Ascending aorta (tissue), 2 donors: ENCODE measurements at regions not wholly inside any gene's neighbourhood (a gene's known extent, or its start where the extent isn't known, plus 50 kb on each side); places are given as distances from the start of the nearest gene placed in this dataset.

ENCODE experiments used
- DNase-seq, 2 donors: peaks; one replicate each; pipeline ENCODE4 v3.0.0-alpha.2; 2019; ENCODE audit warnings: low spot score in 2 of 2
- H3K27ac ChIP-seq, 2 donors: fragments of 200-600 bp; sonication (generic); one replicate each; pipeline ENCODE4 v1.5.1; 2016 to 2017; ENCODE audit warnings: mild to moderate bottlenecking in 1 of 2
- H3K27me3 ChIP-seq: fragments of 200-600 bp; sonication (generic); one replicate; pipeline ENCODE4 v1.5.1; 2017
- H3K36me3 ChIP-seq, 2 donors: fragments of 200-600 bp; sonication (generic); one replicate each; pipeline ENCODE4 v1.5.1; 2016
- H3K4me1 ChIP-seq, 2 donors: fragments of 200-600 bp; sonication (generic); one replicate each; pipeline ENCODE4 v1.5.1; 2016 to 2017; ENCODE audit warnings: mild to moderate bottlenecking in 1 of 2
- H3K4me3 ChIP-seq, 2 donors: fragments of 200-600 bp; sonication (generic); one replicate each; pipeline ENCODE4 v1.5.1; 2016 to 2017; ENCODE audit warnings: mild to moderate bottlenecking in 1 of 2
- H3K9me3 ChIP-seq, 2 donors: fragments of 200-600 bp; sonication (generic); one replicate each; pipeline ENCODE4 v1.5.1; 2016
- intact Hi-C: fragments of 100-400 bp; cut with DNase I; formaldehyde crosslinking; loops from one replicate; pipeline ENCODE4 v1.15.1; 2023
- TF ChIP-seq, protein P1 (sequence below), 3 experiments: fragments of 200-600 bp in 2 of 3; fragments of 450-650 bp in 1 of 3; sonication (generic) in 2 of 3; IDR thresholded peaks; one replicate each; pipeline ENCODE4 v1.5.1; 2016 to 2019; ENCODE audit warnings: antibody characterized with exemption in 3 of 3, mild to moderate bottlenecking in 1 of 3, moderate library complexity in 1 of 3

DNA sequence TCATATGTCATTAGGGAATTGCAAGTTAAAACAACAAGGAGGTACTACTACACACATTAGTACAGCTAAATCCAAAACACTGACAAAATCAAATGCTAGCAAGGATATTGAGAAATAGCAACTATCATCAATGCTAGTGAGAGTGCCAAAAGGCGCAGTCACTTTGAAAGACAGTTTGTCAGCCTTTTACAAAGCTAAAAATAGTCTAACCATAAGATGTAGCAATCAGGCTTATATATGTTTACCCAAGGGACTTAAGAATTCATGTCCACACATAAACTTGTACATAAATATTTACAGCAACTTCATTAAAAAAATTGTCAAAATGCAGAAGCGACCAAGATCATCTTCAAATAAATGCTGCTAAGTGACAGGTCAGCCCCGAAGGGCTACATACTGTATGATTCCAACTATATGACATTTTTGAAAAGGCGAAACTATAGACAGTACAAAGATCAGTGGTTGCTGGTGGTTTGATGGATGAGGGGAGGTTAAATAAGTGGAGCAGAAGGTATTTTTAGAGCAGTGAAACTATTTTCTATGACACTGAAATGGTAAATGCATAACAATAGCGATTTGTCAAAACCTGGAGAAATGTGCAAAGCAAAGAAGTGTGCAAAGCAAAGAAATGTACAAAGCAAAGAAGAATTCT lies 704.8 kb downstream of the ARAP2 start:
- Histone ChIP-seq H3K4me3 (no peak overlapping the region), H3K36me3 (no peaks in the 10 kb centered on the region), H3K27ac (no peak overlapping the region), H3K27me3 (no peaks in the 10 kb centered on the region), H3K4me1 (no peaks in the 10 kb centered on the region), H3K9me3 (no peaks in the 10 kb centered on the region)
- TF ChIP-seq, protein P1, sequence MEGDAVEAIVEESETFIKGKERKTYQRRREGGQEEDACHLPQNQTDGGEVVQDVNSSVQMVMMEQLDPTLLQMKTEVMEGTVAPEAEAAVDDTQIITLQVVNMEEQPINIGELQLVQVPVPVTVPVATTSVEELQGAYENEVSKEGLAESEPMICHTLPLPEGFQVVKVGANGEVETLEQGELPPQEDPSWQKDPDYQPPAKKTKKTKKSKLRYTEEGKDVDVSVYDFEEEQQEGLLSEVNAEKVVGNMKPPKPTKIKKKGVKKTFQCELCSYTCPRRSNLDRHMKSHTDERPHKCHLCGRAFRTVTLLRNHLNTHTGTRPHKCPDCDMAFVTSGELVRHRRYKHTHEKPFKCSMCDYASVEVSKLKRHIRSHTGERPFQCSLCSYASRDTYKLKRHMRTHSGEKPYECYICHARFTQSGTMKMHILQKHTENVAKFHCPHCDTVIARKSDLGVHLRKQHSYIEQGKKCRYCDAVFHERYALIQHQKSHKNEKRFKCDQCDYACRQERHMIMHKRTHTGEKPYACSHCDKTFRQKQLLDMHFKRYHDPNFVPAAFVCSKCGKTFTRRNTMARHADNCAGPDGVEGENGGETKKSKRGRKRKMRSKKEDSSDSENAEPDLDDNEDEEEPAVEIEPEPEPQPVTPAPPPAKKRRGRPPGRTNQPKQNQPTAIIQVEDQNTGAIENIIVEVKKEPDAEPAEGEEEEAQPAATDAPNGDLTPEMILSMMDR (IDR thresholded peaks at IDR 0.05), result no peak
- intact Hi-C loops, result no loop called here
- DNase-seq, result no peak

GRCh38 chr4:35541146-35541887 lies 703.0 kb downstream of the ARAP2 start:
- no peak overlapping the region for H3K4me3 ChIP-seq
- H3K36me3 ChIP-seq, result no peaks in the 10 kb centered on the region
- no peaks in the 10 kb centered on the region for H3K9me3 ChIP-seq
- H3K27me3 ChIP-seq, result no peaks in the 10 kb centered on the region
- intact Hi-C loops, result no loop called here
- no peak for DNase-seq
- H3K27ac ChIP-seq, result no peak overlapping the region
- TF ChIP-seq, protein P1 (IDR thresholded peaks at IDR 0.05), result no peak
- no peaks in the 10 kb centered on the region for H3K4me1 ChIP-seq

GRCh38 chr4:35541888-35542213 lies 702.5 kb downstream of the ARAP2 start:
- no peak overlapping the region for H3K27ac ChIP-seq
- intact Hi-C loops, result no loop called here
- H3K4me3 ChIP-seq, result no peak overlapping the region
- DNase-seq, result no peak
- H3K27me3 ChIP-seq, result no peaks in the 10 kb centered on the region
- H3K4me1 ChIP-seq, result no peaks in the 10 kb centered on the region
- H3K36me3 ChIP-seq, result no peaks in the 10 kb centered on the region
- TF ChIP-seq, protein P1 (IDR thresholded peaks at IDR 0.05), result no peak
- no peaks in the 10 kb centered on the region for H3K9me3 ChIP-seq

GRCh38 chr4:35548921-35549320 lies 695.4 kb downstream of the ARAP2 start:
- no peaks in the 10 kb centered on the region for H3K36me3 ChIP-seq
- intact Hi-C loops, result no loop called here

GRCh38 chr4:35556387-35556786 lies 687.9 kb downstream of the ARAP2 start:
- Histone ChIP-seq H3K4me3 (no peak overlapping the region), H3K9me3 (no peaks in the 10 kb centered on the region), H3K36me3 (no peaks in the 10 kb centered on the region), H3K4me1 (no peaks in the 10 kb centered on the region), H3K27ac (no peak overlapping the region), H3K27me3 (no peaks in the 10 kb centered on the region)
- DNase-seq, result no peak
- intact Hi-C loops, result no loop called here
- TF ChIP-seq, protein P1 (IDR thresholded peaks at IDR 0.05), result no peak

More at GRCh38 chr4:35548921-35549320, 695.4 kb downstream of the ARAP2 start:
- Histone ChIP-seq H3K4me1 (no peaks in the 10 kb centered on the region), H3K9me3 (no peaks in the 10 kb centered on the region), H3K27me3 (no peaks in the 10 kb centered on the region), H3K27ac (no peak overlapping the region), H3K4me3 (no peak overlapping the region)
- TF ChIP-seq, protein P1 (IDR thresholded peaks at IDR 0.05), result no peak
- no peak for DNase-seq
